ENCODE measurements at regions not wholly inside any gene's neighbourhood (a gene's known extent, or its start where the extent isn't known, plus 50 kb on each side); places are given as distances from the start of the nearest gene placed in this dataset.

- TF ChIP-seq EP300 (IDR thresholded peaks at IDR 0.05), result no peak
- no peak for TF ChIP-seq CTCF (IDR thresholded peaks at IDR 0.05)
- H3K27me3 ChIP-seq, result no peaks in the 10 kb centered on the region
- no peak for DNase-seq (ENCODE audit: extremely low spot score)
- H3K27ac ChIP-seq (replicated peaks in 1 of 4), result no peak overlapping the region
- no peaks in the 10 kb centered on the region for H3K36me3 ChIP-seq
- H3K9me3 ChIP-seq, result no peaks in the 10 kb centered on the region
- WGBS, result 42% methylated on average over 2 of the region's 2 CpGs
- intact Hi-C loops (cut with DNase I), result no loop called here
- no peak overlapping the region for H3K4me3 ChIP-seq
- no peaks in the 10 kb centered on the region for H3K4me1 ChIP-seq
Measured at GRCh38 chr11:91194546-91194945, 971.7 kb upstream of the CHORDC1 start.

- H3K9me3 ChIP-seq, result no peaks in the 10 kb centered on the region
- H3K36me3 ChIP-seq, result no peaks in the 10 kb centered on the region
- no peak for DNase-seq (ENCODE audit: extremely low spot score)
- intact Hi-C loops (cut with DNase I), result no loop called here
- H3K4me1 ChIP-seq, result no peaks in the 10 kb centered on the region
- no peak overlapping the region for H3K27ac ChIP-seq (replicated peaks in 1 of 4)
- whole genome bisulfite sequencing, result 96% methylated on average over 6 of the region's 6 CpGs
- H3K4me3 ChIP-seq, result no peak overlapping the region
- no peaks in the 10 kb centered on the region for H3K27me3 ChIP-seq
- TF ChIP-seq POLR2A (IDR thresholded peaks at IDR 0.05; ENCODE audit: low read depth) (no peak), EP300 (IDR thresholded peaks at IDR 0.05) (no peak), POLR2AphosphoS5 (IDR thresholded peaks at IDR 0.05) (no peak), CTCF (IDR thresholded peaks at IDR 0.05) (no peak)
Measured at GRCh38 chr11:91188484-91188883, 965.6 kb upstream of the CHORDC1 start.

- H3K27me3 ChIP-seq, result no peaks in the 10 kb centered on the region
Measured at GRCh38 chr11:91187314-91187713, 964.5 kb upstream of the CHORDC1 start.

GRCh38 chr11:91178366-91178765 is 955.5 kb upstream of the CHORDC1 start:
- Histone ChIP-seq H3K9me3 (peaks cover 0 to 19% (median 2%) of the 10 kb centered on the region in 4 donors), H3K4me1 (no peaks in the 10 kb centered on the region), H3K27ac (replicated peaks in 1 of 4) (no peak overlapping the region), H3K27me3 (no peaks in the 10 kb centered on the region), H3K4me3 (no peak overlapping the region), H3K36me3 (no peaks in the 10 kb centered on the region)
- intact Hi-C loops (cut with DNase I), result no loop called here
- WGBS, result 50% methylated on average over 1 of the region's 1 CpG
- no peak for DNase-seq (ENCODE audit: extremely low spot score)
- TF ChIP-seq EP300 (IDR thresholded peaks at IDR 0.05), result no peak
- no peak for TF ChIP-seq POLR2AphosphoS5 (IDR thresholded peaks at IDR 0.05)
- no peak for TF ChIP-seq POLR2A (IDR thresholded peaks at IDR 0.05; ENCODE audit: low read depth)
- TF ChIP-seq CTCF (IDR thresholded peaks at IDR 0.05), result no peak

More at GRCh38 chr11:91187314-91187713, 964.5 kb upstream of the CHORDC1 start:
- WGBS, result 86% methylated on average over 2 of the region's 2 CpGs
- Histone ChIP-seq H3K27ac (replicated peaks in 1 of 4) (no peak overlapping the region), H3K4me3 (no peak overlapping the region), H3K36me3 (no peaks in the 10 kb centered on the region), H3K9me3 (peaks cover 0 to 10% (median 0%) of the 10 kb centered on the region in 4 donors), H3K4me1 (no peaks in the 10 kb centered on the region)
- DNase-seq (ENCODE audit: extremely low spot score), result no peak
- TF ChIP-seq POLR2A (IDR thresholded peaks at IDR 0.05; ENCODE audit: low read depth), result no peak
- no peak for TF ChIP-seq CTCF (IDR thresholded peaks at IDR 0.05)
- TF ChIP-seq EP300 (IDR thresholded peaks at IDR 0.05), result no peak
- no peak for TF ChIP-seq POLR2AphosphoS5 (IDR thresholded peaks at IDR 0.05)
- intact Hi-C loops (cut with DNase I), result no loop called here

- no peak overlapping the region for H3K27ac ChIP-seq (replicated peaks in 1 of 4)
- no peaks in the 10 kb centered on the region for H3K36me3 ChIP-seq
- no peaks in the 10 kb centered on the region for H3K4me1 ChIP-seq
- TF ChIP-seq POLR2AphosphoS5 (IDR thresholded peaks at IDR 0.05) (no peak), CTCF (IDR thresholded peaks at IDR 0.05) (no peak), POLR2A (IDR thresholded peaks at IDR 0.05; ENCODE audit: low read depth) (no peak), EP300 (IDR thresholded peaks at IDR 0.05) (no peak)
- H3K27me3 ChIP-seq, result no peaks in the 10 kb centered on the region
- DNase-seq (ENCODE audit: extremely low spot score), result no peak
- no peaks in the 10 kb centered on the region for H3K9me3 ChIP-seq
- H3K4me3 ChIP-seq, result no peak overlapping the region
- intact Hi-C loops (cut with DNase I), result no loop called here
Measured at GRCh38 chr11:91174734-91175133, 951.9 kb upstream of the CHORDC1 start.
